CD8-positive, alpha-beta memory T cell (primary cell): ENCODE measurements at regions not wholly inside any gene's neighbourhood (a gene's known extent, or its start where the extent isn't known, plus 50 kb on each side); places are given as distances from the start of the nearest gene placed in this dataset.
"Not testable (repeated sequence)": the region's sequence is repeated elsewhere in the genome, so short reads cannot be mapped to it uniquely, and the experiment has no call there.

Experiments used
- CTCF ChIA-PET: fragments of 350-600 bp; sonication (Branson Sonifier 250); formaldehyde crosslinking; loops from one replicate; lab custom pipeline; 2021; ENCODE audit warnings: antibody characterized with exemption; lab: Charles Lee
- POLR2A ChIA-PET: fragments of 350-600 bp; sonication (Branson Sonifier 250); formaldehyde crosslinking; loops from one replicate; lab custom pipeline; 2021; ENCODE audit warnings: antibody characterized with exemption; lab: Charles Lee
- DNase-seq, 5 donors: peaks; one replicate each; pipeline versions ENCODE4 v3.0.0 to v3.0.0-alpha.2; 2020 to 2022; ENCODE audit warnings: mixed read lengths in 1 of 5
- H3K27ac ChIP-seq: one replicate; pipeline ENCODE4 v1.7.0; 2013; ENCODE audit warnings: low read depth, mild to moderate bottlenecking, low read length, moderate library complexity
- H3K27me3 ChIP-seq: 2 replicates; pipeline ENCODE4 v1.7.0; 2013; ENCODE audit warnings: low read length, mild to moderate bottlenecking; ENCODE audit not compliant: insufficient read depth, poor library complexity, severe bottlenecking
- H3K36me3 ChIP-seq: 2 replicates; pipeline ENCODE4 v1.7.0; 2013; ENCODE audit warnings: mild to moderate bottlenecking, low read length, moderate library complexity; ENCODE audit not compliant: insufficient read depth
- H3K4me1 ChIP-seq: 2 replicates; pipeline ENCODE4 v1.7.0; 2013; ENCODE audit warnings: mild to moderate bottlenecking, low read length, moderate library complexity; ENCODE audit not compliant: insufficient read depth
- H3K4me3 ChIP-seq: 2 replicates; pipeline ENCODE4 v1.7.0; 2013; ENCODE audit warnings: mild to moderate bottlenecking, low read length
- H3K9me3 ChIP-seq: 2 replicates; pipeline ENCODE4 v1.7.0; 2013; ENCODE audit warnings: mild to moderate bottlenecking, low read length
- H3K27ac Mint-ChIP-seq, 8 donors: one replicate each; pipeline ENCODE4 v1.8.0; 2020 to 2021; ENCODE audit warnings: mixed read lengths in 8 of 8, mild to moderate bottlenecking in 6 of 8, inconsistent platforms in 3 of 8, moderate library complexity in 3 of 8
- H3K27me3 Mint-ChIP-seq, 2 donors: one replicate each; pipeline ENCODE4 v1.8.0; 2020 to 2021; ENCODE audit warnings: mixed read lengths in 2 of 2, mild to moderate bottlenecking in 1 of 2, moderate library complexity in 1 of 2
- H3K36me3 Mint-ChIP-seq, 3 donors: one replicate each; pipeline ENCODE4 v1.8.0; 2020 to 2021; ENCODE audit warnings: mixed read lengths in 3 of 3, inconsistent platforms in 1 of 3, mild to moderate bottlenecking in 1 of 3
- H3K4me1 Mint-ChIP-seq, 3 donors: one replicate each; pipeline ENCODE4 v1.8.0; 2020 to 2021; ENCODE audit warnings: mixed read lengths in 3 of 3, inconsistent platforms in 1 of 3, mild to moderate bottlenecking in 1 of 3
- H3K4me3 Mint-ChIP-seq, 7 donors: one replicate each; pipeline ENCODE4 v1.8.0; 2020 to 2021; ENCODE audit warnings: mixed read lengths in 7 of 7, mild to moderate bottlenecking in 6 of 7, moderate library complexity in 4 of 7, inconsistent platforms in 2 of 7
- H3K9me3 Mint-ChIP-seq, 5 donors: one replicate each; pipeline ENCODE4 v1.8.0; 2020 to 2022; ENCODE audit warnings: mixed read lengths in 5 of 5, mild to moderate bottlenecking in 3 of 5, moderate library complexity in 2 of 5, inconsistent platforms in 1 of 5

DNA sequence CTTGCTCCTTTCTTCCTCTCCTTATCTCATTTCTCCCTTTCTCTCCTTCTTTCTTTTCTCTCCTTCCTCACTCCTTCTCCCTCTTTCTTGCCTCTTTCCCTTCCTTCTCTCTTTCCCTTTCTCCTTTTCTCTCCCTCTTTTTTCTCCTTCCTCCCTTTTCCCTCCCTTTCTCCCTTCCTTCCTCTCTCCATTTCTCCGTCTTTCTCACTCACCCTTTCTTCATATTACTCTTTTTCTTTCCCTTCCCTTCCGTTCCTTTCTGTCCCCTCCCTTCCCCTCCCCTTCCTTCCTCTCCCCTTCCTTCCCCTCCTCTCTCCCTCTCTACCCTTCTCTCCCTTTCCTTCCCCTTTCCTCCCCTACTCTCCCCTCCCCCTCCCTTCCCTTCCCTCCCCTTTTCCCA lies 240.8 kb downstream of the HS3ST3B1 start:
- no peaks in the 10 kb centered on the region for H3K27me3 ChIP-seq
- no peak overlapping the region for H3K27ac ChIP-seq
- no peaks in the 10 kb centered on the region for H3K36me3 ChIP-seq
- no peaks in the 10 kb centered on the region for H3K9me3 ChIP-seq
- H3K4me1 ChIP-seq = no peaks in the 10 kb centered on the region
- no peak overlapping the region for H3K4me3 ChIP-seq
- CTCF ChIA-PET = no interaction called here
- Mint-ChIP-seq H3K9me3 (peaks cover 0 to 6% (median 4%) of the 10 kb centered on the region in 5 donors), H3K27ac (no peak overlapping the region), H3K4me3 (no peak overlapping the region), H3K4me1 (peaks cover 8 to 11% (median 9%) of the 10 kb centered on the region in 3 donors), H3K27me3 (peaks cover 12 to 30% of the 10 kb centered on the region in 2 donors), H3K36me3 (peaks cover 0 to 10% (median 0%) of the 10 kb centered on the region in 3 donors)
- POLR2A ChIA-PET = no interaction called here
- DNase-seq = no peak

DNA sequence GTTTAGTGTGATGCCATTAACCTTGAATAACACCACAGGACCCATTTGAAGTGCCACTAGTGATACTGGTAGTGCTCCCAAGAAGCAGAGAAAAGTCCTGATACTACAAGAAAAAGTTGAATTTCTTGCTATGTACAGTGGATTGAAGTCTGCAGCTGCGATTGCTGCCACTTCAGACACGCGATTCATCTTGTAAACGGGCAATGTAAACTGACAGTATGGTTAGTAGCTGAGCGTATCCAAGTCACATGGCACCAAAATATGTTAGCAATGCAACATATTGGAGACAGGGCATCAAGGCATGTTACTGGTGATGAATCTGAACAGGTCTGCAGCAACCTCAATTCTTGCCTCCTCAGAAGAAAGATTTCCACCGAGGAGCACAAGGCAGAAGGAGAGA lies 238.9 kb downstream of the HS3ST3B1 start:
- CTCF ChIA-PET = no interaction called here
- Histone ChIP-seq H3K4me3 (no peak overlapping the region), H3K27ac (no peak overlapping the region), H3K27me3 (no peaks in the 10 kb centered on the region), H3K4me1 (no peaks in the 10 kb centered on the region), H3K36me3 (no peaks in the 10 kb centered on the region), H3K9me3 (no peaks in the 10 kb centered on the region)
- H3K36me3 Mint-ChIP-seq = peaks cover 0 to 11% (median 0%) of the 10 kb centered on the region in 3 donors
- no peak overlapping the region for H3K4me3 Mint-ChIP-seq
- H3K27ac Mint-ChIP-seq = peak overlapping the region in 1 of 8 donors; percentile 73
- peaks cover 0 to under 1% (median 0%) of the 10 kb centered on the region in 3 donors for H3K4me1 Mint-ChIP-seq
- DNase-seq = no peak
- H3K9me3 Mint-ChIP-seq = peaks cover 0 to 9% (median 4%) of the 10 kb centered on the region in 5 donors
- peaks cover 10 to 26% of the 10 kb centered on the region in 2 donors for H3K27me3 Mint-ChIP-seq
- POLR2A ChIA-PET = no interaction called here

DNA sequence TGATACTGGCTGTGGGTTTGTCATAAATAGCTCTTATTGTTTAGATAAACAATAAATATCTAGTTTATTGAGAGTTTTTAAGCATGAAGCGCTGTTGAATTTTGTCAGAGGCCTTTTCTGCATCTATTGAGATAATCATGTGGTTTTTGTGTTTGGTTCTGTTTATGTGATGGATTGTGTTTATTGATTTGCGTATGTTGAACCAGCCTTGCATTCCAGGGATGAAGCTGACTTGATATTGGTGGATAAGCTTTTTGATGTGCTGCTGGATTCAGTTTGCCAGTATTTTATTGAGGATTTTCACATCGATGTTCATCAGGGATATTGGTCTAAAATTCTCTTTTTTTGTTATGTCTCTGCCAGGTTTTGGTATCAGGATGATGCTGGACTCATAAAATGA lies 231.4 kb downstream of the HS3ST3B1 start:
- peaks cover 0 to 22% (median 6%) of the 10 kb centered on the region in 3 donors for H3K36me3 Mint-ChIP-seq
- H3K9me3 ChIP-seq, POLR2A ChIA-PET, DNase-seq, H3K4me3 Mint-ChIP-seq, H3K4me1 Mint-ChIP-seq, H3K27ac ChIP-seq, CTCF ChIA-PET, H3K27me3 ChIP-seq, H3K4me1 ChIP-seq, H3K36me3 ChIP-seq, H3K27me3 Mint-ChIP-seq, H3K27ac Mint-ChIP-seq, H3K4me3 ChIP-seq: not testable (repeated sequence)
- peaks cover 19 to 41% (median 35%) of the 10 kb centered on the region in 5 donors for H3K9me3 Mint-ChIP-seq

DNA sequence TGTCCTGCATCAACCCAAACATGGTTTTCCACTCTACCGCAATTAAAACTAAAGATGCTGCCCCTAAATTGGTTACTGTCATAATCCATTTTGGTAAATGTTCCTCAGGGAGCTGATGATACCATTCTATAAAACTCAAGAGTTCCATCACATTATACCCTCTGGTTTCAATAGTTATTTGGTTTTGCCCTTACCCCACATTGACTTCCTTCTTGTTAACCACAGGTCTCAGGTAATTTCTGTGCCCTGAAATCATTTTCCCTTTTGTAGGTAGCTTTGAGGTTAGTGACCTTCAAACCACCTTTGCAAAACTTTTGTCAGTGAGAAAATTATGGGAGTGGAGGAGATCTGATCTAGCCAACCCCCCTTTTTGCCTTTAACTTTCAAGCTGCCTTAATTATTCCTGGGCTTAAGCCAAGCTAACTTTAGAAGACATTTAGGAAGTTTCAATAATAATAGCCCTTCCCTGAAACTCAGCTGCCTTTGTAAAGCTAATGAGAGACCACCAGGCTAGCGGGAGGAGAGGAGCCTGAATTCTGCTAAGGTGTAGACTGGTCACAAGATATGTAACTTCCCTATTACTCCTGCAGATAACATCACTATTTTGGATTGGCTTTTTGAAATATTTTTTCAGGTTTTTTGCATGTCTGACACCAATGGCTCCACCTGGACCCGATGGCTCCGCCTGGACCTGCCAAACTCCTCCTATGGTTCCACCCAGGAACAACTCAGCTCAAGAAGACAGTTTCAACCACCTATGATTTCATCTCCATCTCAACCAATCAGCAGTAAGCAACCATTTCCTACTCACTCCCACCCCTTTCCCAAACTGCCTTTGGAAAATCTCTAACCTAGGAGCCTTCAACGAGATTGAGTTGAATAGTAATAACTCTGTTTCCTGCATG lies 224.9 kb downstream of the HS3ST3B1 start:
- peaks cover 0 to 6% (median 4%) of the 10 kb centered on the region in 5 donors for H3K9me3 Mint-ChIP-seq
- H3K4me1 Mint-ChIP-seq = peaks cover 17 to 20% (median 18%) of the 10 kb centered on the region in 3 donors

DNA sequence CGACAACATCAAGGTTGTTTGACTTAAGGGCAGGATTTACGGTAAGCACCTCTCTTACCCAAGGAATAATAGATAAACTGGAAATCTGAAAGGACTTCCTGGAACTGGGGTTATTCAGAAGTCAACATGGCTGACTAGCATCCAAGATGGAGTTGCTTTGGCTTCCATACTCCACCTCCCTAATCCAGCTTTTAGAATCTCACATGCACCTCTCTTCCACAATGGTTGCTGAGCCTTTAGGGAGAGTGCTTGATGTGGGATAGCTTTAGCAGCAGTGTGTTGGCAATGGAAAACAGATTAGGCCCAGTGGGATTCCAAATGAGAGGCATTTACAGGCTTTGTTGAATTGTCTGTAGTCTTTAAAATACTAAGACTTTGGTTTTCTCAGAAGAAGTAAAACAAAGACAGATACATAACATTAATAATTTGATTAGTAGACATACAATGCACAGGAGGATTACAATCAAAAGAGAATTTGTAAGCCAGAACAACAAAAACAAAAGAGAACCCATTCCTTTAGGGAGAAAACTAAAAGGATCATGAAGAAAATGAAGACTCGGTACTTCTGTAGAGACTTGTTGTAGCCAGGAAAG lies 222.0 kb downstream of the HS3ST3B1 start:
- H3K27ac Mint-ChIP-seq = peak overlapping the region in 1 of 8 donors; percentile 2
- H3K27me3 Mint-ChIP-seq = peaks cover 3 to 6% of the 10 kb centered on the region in 2 donors
- Histone ChIP-seq H3K9me3 (no peaks in the 10 kb centered on the region), H3K27me3 (no peaks in the 10 kb centered on the region), H3K27ac (no peak overlapping the region), H3K4me1 (peaks cover 5% of the 10 kb centered on the region), H3K36me3 (no peaks in the 10 kb centered on the region), H3K4me3 (no peak overlapping the region)
- H3K4me3 Mint-ChIP-seq = no peak overlapping the region
- no peaks in the 10 kb centered on the region for H3K36me3 Mint-ChIP-seq
- H3K9me3 Mint-ChIP-seq = no peaks in the 10 kb centered on the region
- POLR2A ChIA-PET = no interaction called here
- CTCF ChIA-PET = no interaction called here
- no peak for DNase-seq
- H3K4me1 Mint-ChIP-seq = peaks cover 17 to 20% (median 18%) of the 10 kb centered on the region in 3 donors

More for the DNA sequence above, 224.9 kb downstream of the HS3ST3B1 start:
- CTCF ChIA-PET = no interaction called here
- peaks cover 5% of the 10 kb centered on the region for H3K4me1 ChIP-seq
- no peaks in the 10 kb centered on the region for H3K36me3 ChIP-seq
- no peak overlapping the region for H3K27ac ChIP-seq
- no peak for DNase-seq
- H3K27me3 ChIP-seq = no peaks in the 10 kb centered on the region
- peaks cover 0 to 1% of the 10 kb centered on the region in 2 donors for H3K27me3 Mint-ChIP-seq
- H3K9me3 ChIP-seq = no peaks in the 10 kb centered on the region
- no peaks in the 10 kb centered on the region for H3K36me3 Mint-ChIP-seq
- H3K27ac Mint-ChIP-seq = no peak overlapping the region
- no peak overlapping the region for H3K4me3 Mint-ChIP-seq
- POLR2A ChIA-PET = no interaction called here
- no peak overlapping the region for H3K4me3 ChIP-seq

DNA sequence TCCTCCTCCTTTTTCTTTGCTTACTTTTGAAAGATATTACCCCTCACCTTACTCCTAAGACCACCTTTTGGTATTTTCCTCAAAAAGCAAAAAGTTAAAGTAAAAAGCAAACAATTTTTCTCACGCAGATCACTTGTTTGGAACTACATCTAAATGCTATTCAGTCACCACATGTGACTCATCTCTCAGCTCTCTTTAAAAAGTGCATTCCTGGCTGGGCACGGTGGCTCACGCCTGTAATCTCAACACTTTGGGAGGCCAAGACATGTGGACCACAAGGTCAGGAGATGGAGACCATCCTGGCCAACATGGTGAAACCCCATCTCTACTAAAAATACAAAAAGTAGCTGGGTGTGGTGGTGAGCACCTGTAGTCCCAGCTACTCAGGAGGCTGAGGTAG lies 218.0 kb downstream of the HS3ST3B1 start:
- POLR2A ChIA-PET, H3K27ac Mint-ChIP-seq: not testable (repeated sequence)
- CTCF ChIA-PET = interaction anchor here (0.7 kb wide), 1 partner anchor 1372 kb away, joined by 3 read pairs; no protein-coding TSS in a partner anchor

DNA sequence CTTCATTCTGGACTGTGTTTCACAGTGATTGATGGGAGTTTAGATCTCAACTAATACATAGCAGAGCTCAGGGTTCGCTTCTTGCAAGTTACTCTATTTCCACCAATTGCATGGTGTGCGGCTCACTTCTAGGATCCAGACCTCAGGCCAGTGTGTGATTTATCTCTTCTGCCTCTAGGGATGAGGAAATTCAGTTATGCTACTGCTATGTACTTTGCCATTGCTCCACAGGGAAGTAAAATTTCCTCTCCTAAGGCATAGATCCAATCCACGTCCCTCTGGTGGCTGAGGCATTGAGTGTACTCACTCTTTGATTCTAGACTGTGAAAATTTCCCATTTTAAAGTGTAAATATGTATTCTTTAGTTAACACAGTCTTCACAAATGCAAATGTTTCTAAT lies 214.1 kb downstream of the HS3ST3B1 start:
- no peaks in the 10 kb centered on the region for H3K4me1 Mint-ChIP-seq
- peaks cover 3 to 8% of the 10 kb centered on the region in 2 donors for H3K27me3 Mint-ChIP-seq
- Histone ChIP-seq H3K27ac (no peak overlapping the region), H3K27me3 (no peaks in the 10 kb centered on the region), H3K4me3 (no peak overlapping the region), H3K4me1 (no peaks in the 10 kb centered on the region), H3K9me3 (no peaks in the 10 kb centered on the region), H3K36me3 (no peaks in the 10 kb centered on the region)
- CTCF ChIA-PET = no interaction called here
- no peak overlapping the region for H3K4me3 Mint-ChIP-seq
- no peak for DNase-seq
- H3K36me3 Mint-ChIP-seq = no peaks in the 10 kb centered on the region
- H3K9me3 Mint-ChIP-seq = no peaks in the 10 kb centered on the region
- POLR2A ChIA-PET = no interaction called here
- H3K27ac Mint-ChIP-seq = no peak overlapping the region

More for the DNA sequence above, 218.0 kb downstream of the HS3ST3B1 start:
- DNase-seq, H3K9me3 ChIP-seq, H3K27me3 ChIP-seq, H3K9me3 Mint-ChIP-seq, H3K4me3 ChIP-seq, H3K36me3 Mint-ChIP-seq, H3K4me3 Mint-ChIP-seq, H3K36me3 ChIP-seq, H3K4me1 Mint-ChIP-seq, H3K4me1 ChIP-seq, H3K27me3 Mint-ChIP-seq, H3K27ac ChIP-seq: not testable (repeated sequence)

DNA sequence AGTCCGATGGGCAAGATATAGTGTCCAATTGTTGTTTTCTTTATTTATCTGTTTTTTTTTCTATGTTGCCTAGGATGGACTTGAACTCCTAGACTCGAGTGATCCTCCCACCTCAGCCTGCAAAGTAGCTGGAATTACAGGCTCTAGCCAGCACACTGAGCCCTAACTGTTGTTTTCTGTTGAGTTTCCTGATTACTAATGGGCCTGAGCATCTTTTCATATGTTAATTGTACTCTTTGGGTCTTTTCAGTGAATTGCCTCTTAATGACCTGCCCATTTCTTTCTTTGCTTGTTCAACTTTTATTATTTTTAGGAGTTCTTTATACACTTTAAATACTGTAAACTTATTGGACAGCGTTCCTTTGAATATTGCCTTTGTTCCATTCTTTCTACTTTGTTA lies 213.0 kb downstream of the HS3ST3B1 start:
- no peaks in the 10 kb centered on the region for H3K9me3 ChIP-seq
- peaks cover 0 to 4% (median 2%) of the 10 kb centered on the region in 5 donors for H3K9me3 Mint-ChIP-seq
- no peak overlapping the region for H3K4me3 Mint-ChIP-seq
- no peak overlapping the region for H3K4me3 ChIP-seq
- H3K4me1 Mint-ChIP-seq = no peaks in the 10 kb centered on the region
- CTCF ChIA-PET = no interaction called here
- H3K36me3 Mint-ChIP-seq = peaks cover 0 to 4% (median 0%) of the 10 kb centered on the region in 3 donors
- H3K36me3 ChIP-seq = no peaks in the 10 kb centered on the region
- no peaks in the 10 kb centered on the region for H3K4me1 ChIP-seq
- no peaks in the 10 kb centered on the region for H3K27me3 ChIP-seq
- H3K27me3 Mint-ChIP-seq = peaks cover 0 to 6% of the 10 kb centered on the region in 2 donors
- no peak for DNase-seq
- POLR2A ChIA-PET = no interaction called here
- H3K27ac ChIP-seq = no peak overlapping the region
- no peak overlapping the region for H3K27ac Mint-ChIP-seq
